Subcutaneous abdominal adipose tissue (tissue), 5 donors: ENCODE measurements at regions not wholly inside any gene's neighbourhood (a gene's known extent, or its start where the extent isn't known, plus 50 kb on each side); places are given as distances from the start of the nearest gene placed in this dataset.

Source experiments
- H3K27ac ChIP-seq: one replicate; pipeline ENCODE4 v1.7.0; 2013; ENCODE audit warnings: low read depth, mild to moderate bottlenecking, inconsistent platforms, low read length, moderate library complexity
- H3K27me3 ChIP-seq, 5 donors: one replicate each; pipeline ENCODE4 v1.7.0; 2013; ENCODE audit warnings: low read length in 5 of 5, inconsistent platforms in 1 of 5; ENCODE audit not compliant: control insufficient read depth in 5 of 5, insufficient read depth in 4 of 5
- H3K36me3 ChIP-seq, 5 donors: one replicate each; pipeline ENCODE4 v1.7.0; 2013; ENCODE audit warnings: low read length in 5 of 5; ENCODE audit not compliant: control insufficient read depth in 5 of 5, insufficient read depth in 5 of 5
- H3K4me1 ChIP-seq, 5 donors: one replicate each; pipeline ENCODE4 v1.7.0; 2013; ENCODE audit warnings: low read length in 5 of 5, mild to moderate bottlenecking in 3 of 5, moderate library complexity in 1 of 5; ENCODE audit not compliant: control insufficient read depth in 5 of 5, insufficient read depth in 5 of 5
- H3K4me3 ChIP-seq, 5 donors: one replicate each; pipeline ENCODE4 v1.7.0; 2013; ENCODE audit warnings: low read length in 5 of 5, low read depth in 1 of 5
- H3K9ac ChIP-seq, 5 donors: one replicate each; pipeline ENCODE4 v1.7.0; 2013; ENCODE audit warnings: low read length in 5 of 5, mild to moderate bottlenecking in 4 of 5, moderate library complexity in 3 of 5
- H3K9me3 ChIP-seq, 5 donors: one replicate each; pipeline ENCODE4 v1.7.0; 2013; ENCODE audit warnings: low read length in 5 of 5; ENCODE audit not compliant: control insufficient read depth in 5 of 5
- donor health status: healthy.
- donor health status: healthy.
- donor health status: healthy.
- donor health status: healthy.
- donor health status: healthy.

DNA sequence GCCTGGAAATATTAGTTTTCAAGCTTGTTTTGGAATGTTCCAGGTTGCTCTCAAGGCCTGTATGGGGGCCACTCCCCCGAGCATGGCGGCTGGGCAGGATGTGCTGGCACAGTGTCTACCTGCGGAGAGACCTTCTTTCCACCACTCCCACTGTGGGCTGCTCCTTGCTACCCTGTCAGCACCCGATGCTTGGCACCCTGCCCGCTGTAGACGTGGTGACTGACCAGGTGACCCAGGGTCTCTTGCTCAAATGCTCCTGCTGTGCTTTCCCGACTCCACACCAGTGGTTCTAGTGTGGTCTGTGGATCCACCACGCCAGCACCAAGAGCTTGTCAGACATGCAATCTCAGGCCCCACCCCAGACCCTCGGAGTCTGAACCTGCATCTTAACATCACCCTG lies 213.3 kb downstream of the SH3BP4 start:
- Histone ChIP-seq H3K36me3 (no peaks in the 10 kb centered on the region), H3K9ac (no peak overlapping the region), H3K9me3 (no peaks in the 10 kb centered on the region), H3K4me1 (peaks cover 0 to 9% (median 5%) of the 10 kb centered on the region in 5 donors), H3K4me3 (no peak overlapping the region), H3K27me3 (peaks cover 0 to 10% (median 3%) of the 10 kb centered on the region in 5 donors), H3K27ac (no peak overlapping the region)

DNA sequence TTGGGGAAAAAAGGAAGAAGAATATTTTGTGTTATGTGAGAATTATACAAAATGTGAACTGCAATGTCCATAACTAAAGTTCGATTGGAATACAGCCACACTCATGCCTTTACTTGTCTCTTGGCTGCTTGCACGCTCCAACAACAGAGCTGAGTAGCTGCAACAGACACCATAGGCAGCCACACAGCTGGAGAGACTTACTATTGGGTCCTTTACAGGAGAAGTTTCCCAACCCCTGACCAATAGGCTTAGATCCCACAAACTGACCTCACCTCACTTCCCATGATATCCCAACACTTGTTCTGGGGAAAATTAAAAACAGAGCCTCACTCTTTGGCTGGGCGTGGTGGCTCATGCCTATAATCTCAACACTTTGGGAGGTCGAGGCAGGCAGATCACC lies 213.8 kb downstream of the SH3BP4 start:
- peaks cover 0 to 14% (median 10%) of the 10 kb centered on the region in 5 donors for H3K4me1 ChIP-seq
- no peak overlapping the region for H3K9ac ChIP-seq
- no peak overlapping the region for H3K27ac ChIP-seq
- no peak overlapping the region for H3K4me3 ChIP-seq
- no peaks in the 10 kb centered on the region for H3K36me3 ChIP-seq
- peaks cover 0 to 10% (median 3%) of the 10 kb centered on the region in 5 donors for H3K27me3 ChIP-seq
- no peaks in the 10 kb centered on the region for H3K9me3 ChIP-seq

DNA sequence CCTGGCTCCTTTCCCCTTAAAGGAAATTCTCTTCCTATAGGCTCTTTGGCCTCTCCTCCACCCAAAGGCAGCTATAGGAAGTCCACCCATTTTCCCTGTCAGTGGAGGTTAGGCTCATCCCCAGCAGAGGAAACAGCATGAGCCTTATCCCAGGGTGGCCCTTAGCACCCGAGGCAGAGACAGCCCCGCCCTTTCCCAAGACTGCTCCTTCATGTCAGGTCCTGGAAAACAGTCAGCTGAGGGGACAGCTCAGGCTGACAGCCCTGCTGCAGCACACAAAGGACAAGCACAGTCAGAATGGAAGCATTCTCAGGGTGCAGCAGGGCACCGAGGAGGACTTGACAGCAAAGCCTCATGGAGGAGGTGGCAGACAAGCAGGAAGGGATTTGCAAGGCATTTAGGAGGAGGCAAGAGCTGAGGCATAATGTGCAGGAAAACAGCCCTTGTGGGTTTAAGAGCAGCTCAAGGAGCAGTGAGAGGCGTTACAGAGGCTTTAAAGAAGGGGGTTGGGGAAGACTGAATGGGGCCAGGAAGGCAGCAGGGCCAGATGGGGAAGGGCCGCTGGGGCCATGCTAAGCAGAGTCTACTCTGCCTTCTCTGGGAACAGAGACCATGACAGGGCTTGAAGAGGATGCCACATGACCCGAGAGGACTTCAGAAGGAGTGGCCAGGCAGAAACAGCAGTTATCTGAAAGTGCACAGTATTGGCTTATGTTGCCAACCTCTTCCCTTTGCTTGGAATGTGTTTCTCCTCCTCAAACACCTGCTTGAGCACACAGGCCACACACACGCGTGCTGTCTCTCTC lies 216.6 kb downstream of the SH3BP4 start:
- Histone ChIP-seq H3K9me3 (no peaks in the 10 kb centered on the region), H3K4me1 (peaks cover 5 to 32% (median 20%) of the 10 kb centered on the region in 5 donors), H3K36me3 (no peaks in the 10 kb centered on the region), H3K27ac (no peak overlapping the region), H3K27me3 (peaks cover 0 to 3% (median 0%) of the 10 kb centered on the region in 5 donors), H3K9ac (no peak overlapping the region), H3K4me3 (no peak overlapping the region)

DNA sequence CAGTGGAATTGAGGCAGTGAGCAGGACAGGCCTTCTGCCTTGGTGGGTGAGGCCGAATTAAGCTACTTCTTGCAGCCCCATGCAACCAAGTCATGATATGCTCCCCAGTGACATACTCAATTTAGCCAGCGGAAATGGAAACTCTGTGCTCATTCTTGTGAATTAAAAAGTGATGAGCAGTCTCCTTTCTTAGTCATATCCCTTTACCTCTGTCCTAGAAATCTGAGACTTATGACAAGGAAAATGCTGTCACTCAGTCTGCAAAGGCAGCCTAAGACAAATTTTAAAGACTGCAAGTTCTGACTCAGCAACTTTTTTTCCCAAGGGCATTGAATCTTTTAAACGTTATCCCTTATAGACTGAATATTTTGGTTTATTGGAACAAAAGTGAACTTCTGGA lies 218.2 kb downstream of the SH3BP4 start:
- no peak overlapping the region for H3K4me3 ChIP-seq
- H3K36me3 ChIP-seq = no peaks in the 10 kb centered on the region
- peaks cover 0 to 3% (median 0%) of the 10 kb centered on the region in 5 donors for H3K27me3 ChIP-seq
- H3K9ac ChIP-seq = no peak overlapping the region
- H3K9me3 ChIP-seq = no peaks in the 10 kb centered on the region
- H3K27ac ChIP-seq = peak overlapping the region; percentile 48
- H3K4me1 ChIP-seq = peaks cover 5 to 32% (median 20%) of the 10 kb centered on the region in 5 donors

DNA sequence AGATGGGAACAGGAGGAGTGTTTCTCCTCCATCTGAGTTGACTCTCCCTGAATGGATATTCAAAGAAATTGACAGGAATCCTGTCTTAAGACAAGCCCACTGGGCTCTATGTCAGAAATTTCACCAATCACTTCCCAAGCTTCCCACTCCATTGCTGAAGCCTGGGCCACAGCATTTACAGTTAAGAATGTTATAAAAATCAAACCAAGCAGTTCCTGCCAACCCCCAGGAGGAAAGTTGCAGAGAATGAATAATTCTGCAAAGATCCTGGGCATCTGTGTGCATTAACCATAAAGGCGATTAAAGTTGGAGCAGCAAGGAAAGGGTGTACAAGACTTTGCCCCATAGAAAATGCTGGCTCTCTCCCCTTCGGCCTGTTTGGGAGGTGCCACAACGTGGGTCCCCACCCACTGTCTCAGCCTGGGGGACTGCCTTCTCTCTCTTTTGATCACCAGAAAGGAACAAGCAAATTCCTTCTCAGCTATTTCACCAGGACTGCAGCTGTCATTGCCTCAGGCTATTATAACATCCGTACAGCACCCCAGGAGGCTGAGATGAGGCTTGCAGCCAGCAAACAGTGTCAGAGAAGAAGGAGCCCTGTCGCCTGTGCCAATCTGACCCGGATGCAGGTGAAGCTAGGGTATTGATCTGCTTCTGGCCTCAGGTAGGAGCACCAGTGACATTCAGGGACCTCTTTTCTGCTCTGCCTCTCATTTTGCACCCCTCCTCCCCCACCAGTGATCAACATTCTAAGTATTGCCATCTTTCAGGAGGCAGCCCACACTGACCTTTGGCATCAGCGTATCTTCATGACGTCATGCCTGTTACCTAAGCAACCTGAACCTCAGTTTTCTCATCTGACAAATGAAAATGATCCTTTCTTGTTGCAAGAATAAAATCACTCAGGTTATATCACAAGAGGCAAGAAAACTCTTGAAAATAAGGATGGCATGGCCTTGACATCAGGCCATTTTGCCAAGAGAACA lies 219.0 kb downstream of the SH3BP4 start:
- Histone ChIP-seq H3K36me3 (no peaks in the 10 kb centered on the region), H3K27ac (peak overlapping the region; percentile 48), H3K4me3 (no peak overlapping the region), H3K9ac (peak overlapping the region in 1 of 5 donors; percentile 11), H3K27me3 (peaks cover 0 to 3% (median 0%) of the 10 kb centered on the region in 5 donors), H3K9me3 (no peaks in the 10 kb centered on the region), H3K4me1 (peaks cover 5 to 32% (median 20%) of the 10 kb centered on the region in 5 donors)

DNA sequence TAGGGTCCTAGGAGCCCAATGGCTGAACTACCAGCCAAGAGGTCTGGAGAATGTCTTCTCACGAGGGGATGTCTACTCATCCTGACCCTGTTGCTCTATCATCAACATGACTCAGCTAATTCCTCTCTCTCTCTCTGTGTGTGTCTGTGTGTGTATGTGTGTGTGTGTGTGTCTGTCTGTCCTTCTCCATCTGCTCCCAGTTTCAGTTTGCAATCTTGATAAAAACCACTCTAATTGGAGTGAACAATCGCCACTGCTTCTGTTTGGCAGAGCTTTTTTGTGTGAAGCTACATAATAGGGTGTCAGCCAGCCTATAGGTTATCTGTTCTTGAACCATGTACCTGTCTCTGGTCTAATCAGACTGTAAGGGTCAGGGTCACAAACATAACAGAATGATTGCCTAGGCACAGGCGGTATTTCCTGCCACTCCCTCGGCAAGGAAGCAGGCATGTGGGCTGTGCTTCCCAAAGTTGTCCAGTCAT lies 219.8 kb downstream of the SH3BP4 start:
- Histone ChIP-seq H3K4me3 (no peak overlapping the region), H3K9me3 (no peaks in the 10 kb centered on the region), H3K4me1 (peaks cover 5 to 32% (median 20%) of the 10 kb centered on the region in 5 donors), H3K36me3 (no peaks in the 10 kb centered on the region), H3K27ac (no peak overlapping the region), H3K9ac (no peak overlapping the region), H3K27me3 (peaks cover 0 to 3% (median 0%) of the 10 kb centered on the region in 5 donors)

DNA sequence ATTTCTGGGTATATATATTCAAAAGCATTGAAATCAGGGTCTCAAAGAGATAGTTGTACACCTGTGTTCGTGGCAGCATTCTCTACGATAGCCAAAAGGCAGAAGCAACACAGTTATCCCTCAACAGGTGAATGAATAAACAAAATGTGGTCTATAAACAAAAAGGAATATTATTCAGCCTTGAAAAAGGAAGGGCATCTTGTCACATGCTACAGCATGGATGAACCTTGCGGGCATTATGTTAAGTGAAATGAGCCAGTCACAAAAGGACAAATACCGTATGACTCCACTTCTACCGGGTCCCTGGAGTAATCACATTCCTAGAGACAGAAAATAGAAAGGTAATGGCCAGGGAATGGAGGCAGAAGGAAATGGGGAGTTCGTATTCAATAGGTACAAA lies 228.8 kb downstream of the SH3BP4 start:
- no peaks in the 10 kb centered on the region for H3K36me3 ChIP-seq
- H3K9ac ChIP-seq = no peak overlapping the region
- H3K9me3 ChIP-seq = no peaks in the 10 kb centered on the region
- H3K27me3 ChIP-seq = peaks cover 0 to 8% (median 3%) of the 10 kb centered on the region in 5 donors
- H3K4me3 ChIP-seq = no peak overlapping the region
- no peaks in the 10 kb centered on the region for H3K4me1 ChIP-seq
- H3K27ac ChIP-seq = no peak overlapping the region

DNA sequence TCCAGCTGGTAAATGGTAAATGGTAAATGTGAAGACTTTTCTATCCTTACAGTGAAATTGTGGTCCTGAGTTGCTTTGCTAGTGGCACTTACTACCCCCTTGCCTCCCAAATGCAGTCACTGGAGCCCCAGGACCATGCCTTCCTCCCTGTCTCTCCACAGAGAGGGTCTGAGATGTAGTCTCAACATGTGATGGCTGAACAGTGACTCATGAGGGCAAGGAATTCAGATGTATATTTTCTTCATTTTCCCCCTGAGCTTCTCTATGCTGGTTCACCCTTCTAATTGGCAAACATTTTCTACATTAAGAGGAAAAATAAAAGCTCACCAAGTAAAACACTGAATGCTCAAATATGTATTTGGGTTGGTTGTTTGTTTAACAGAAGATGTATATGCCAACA lies 232.0 kb downstream of the SH3BP4 start:
- H3K27ac ChIP-seq = no peak overlapping the region
- no peak overlapping the region for H3K4me3 ChIP-seq
- no peaks in the 10 kb centered on the region for H3K36me3 ChIP-seq
- no peak overlapping the region for H3K9ac ChIP-seq
- H3K27me3 ChIP-seq = peaks cover 0 to 8% (median 3%) of the 10 kb centered on the region in 5 donors
- H3K4me1 ChIP-seq = no peaks in the 10 kb centered on the region
- no peaks in the 10 kb centered on the region for H3K9me3 ChIP-seq

DNA sequence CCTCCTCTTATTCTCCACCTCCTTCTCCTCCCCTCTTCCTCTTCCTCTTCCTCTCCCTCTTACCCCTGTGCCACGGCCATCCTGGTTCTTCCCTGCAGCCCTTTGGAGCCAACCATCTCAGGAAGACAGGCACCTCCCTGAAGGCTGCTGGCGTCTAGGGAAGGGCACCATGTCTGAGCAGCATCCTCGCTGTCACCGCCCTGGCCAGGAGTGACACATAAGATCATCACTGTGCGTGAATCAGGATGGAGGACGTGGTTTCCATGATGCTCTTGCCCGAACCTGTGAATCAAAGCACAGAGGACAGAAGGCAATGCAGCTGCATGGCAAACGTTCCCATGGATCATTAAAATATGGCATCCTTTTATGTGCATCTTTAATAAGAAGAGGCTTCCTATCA lies 236.0 kb downstream of the SH3BP4 start:
- H3K9me3 ChIP-seq = no peaks in the 10 kb centered on the region
- no peak overlapping the region for H3K9ac ChIP-seq
- H3K4me1 ChIP-seq = peaks cover 0 to 6% (median 4%) of the 10 kb centered on the region in 5 donors
- peaks cover 0 to 7% (median 0%) of the 10 kb centered on the region in 5 donors for H3K27me3 ChIP-seq
- H3K27ac ChIP-seq = no peak overlapping the region
- H3K36me3 ChIP-seq = no peaks in the 10 kb centered on the region
- H3K4me3 ChIP-seq = no peak overlapping the region
